PC-3 (cell line): ENCODE measurements at regions not wholly inside any gene's neighbourhood (a gene's known extent, or its start where the extent isn't known, plus 50 kb on each side); places are given as distances from the start of the nearest gene placed in this dataset.

ENCODE experiments used
- ATAC-seq: fragments of 200-7000 bp; cut with Tn5 transposase; 2 replicates; pipeline ENCODE4 v1.9.1; 2020; ENCODE audit warnings: mild to moderate bottlenecking, moderate library complexity
- BruUV-seq: library from RNA; stranded (reverse); fragments of 400-500 nt; replicated peaks from 2 replicates; lab custom pipeline; 2021; lab: Mats Ljungman, UMichigan
- CTCF ChIA-PET: fragments of 300-600 bp; sonication (Branson Sonifier 250); formaldehyde crosslinking; loops from one replicate; lab custom pipeline; 2022; ENCODE audit warnings: antibody characterized with exemption; lab: Charles Lee
- POLR2A ChIA-PET: fragments of 300-600 bp; sonication (Branson Sonifier 250); formaldehyde crosslinking; loops from one replicate; lab custom pipeline; 2022; ENCODE audit warnings: antibody characterized with exemption; ENCODE audit not compliant: unreplicated experiment; lab: Charles Lee
- DNase-seq: peaks from one replicate; pipeline ENCODE4 v3.0.0-alpha.2; 2015
- H2AFZ ChIP-seq: fragments of 300-600 bp; sonication (generic); 2 replicates; pipeline ENCODE4 v1.6.0; 2016; ENCODE audit warnings: antibody characterized with exemption, low read length
- H3F3A ChIP-seq: fragments of 300-600 bp; sonication (generic); one replicate; pipeline ENCODE4 v1.6.0; 2017; ENCODE audit warnings: antibody characterized with exemption, low read length, control low read depth, mild to moderate bottlenecking; ENCODE audit not compliant: unreplicated experiment
- H3K27ac ChIP-seq: fragments of 300-600 bp; sonication (generic); 2 replicates; pipeline ENCODE4 v1.5.1; 2016; ENCODE audit warnings: mild to moderate bottlenecking, low read length
- H3K27me3 ChIP-seq: fragments of 300-600 bp; sonication (generic); 2 replicates; pipeline ENCODE4 v1.6.1; 2016; ENCODE audit warnings: low read length, mixed read lengths
- H3K36me3 ChIP-seq: fragments of 300-600 bp; sonication (generic); 2 replicates; pipeline ENCODE4 v1.6.1; 2016; ENCODE audit warnings: low read depth, mixed run types, low read length, mixed read lengths
- H3K4me1 ChIP-seq: fragments of 300-600 bp; sonication (generic); 2 replicates; pipeline ENCODE4 v1.5.1; 2016; ENCODE audit warnings: low read length; ENCODE audit not compliant: insufficient read depth
- H3K4me2 ChIP-seq: fragments of 300-600 bp; sonication (generic); 2 replicates; pipeline ENCODE4 v1.6.0; 2016; ENCODE audit warnings: low read length
- H3K4me3 ChIP-seq: fragments of 300-600 bp; sonication (generic); 2 replicates; pipeline ENCODE4 v1.5.1; 2016; ENCODE audit warnings: mild to moderate bottlenecking, low read length, mixed read lengths
- H3K79me2 ChIP-seq: fragments of 300-600 bp; sonication (generic); 2 replicates; pipeline ENCODE4 v1.6.1; 2017; ENCODE audit warnings: low read length, mixed read lengths
- H3K9ac ChIP-seq: fragments of 300-600 bp; sonication (generic); 2 replicates; pipeline ENCODE4 v1.6.0; 2016; ENCODE audit warnings: mild to moderate bottlenecking, low read length
- H3K9me2 ChIP-seq: fragments of 300-600 bp; sonication (generic); replicated peaks from 2 replicates; pipeline ENCODE4 v1.6.1; 2016; ENCODE audit warnings: mixed run types, low read length, mixed read lengths
- H3K9me3 ChIP-seq: fragments of 300-600 bp; sonication (generic); 2 replicates; pipeline ENCODE4 v1.6.1; 2016; ENCODE audit warnings: low read length, mixed read lengths
- H4K20me1 ChIP-seq: fragments of 300-600 bp; sonication (generic); 2 replicates; pipeline ENCODE4 v1.6.1; 2016; ENCODE audit warnings: low read length, mixed read lengths
- EZH2 ChIP-seq: fragments of 300-600 bp; sonication (generic); IDR thresholded peaks from one replicate; pipeline ENCODE4 v1.6.1; 2017; ENCODE audit warnings: antibody characterized with exemption, mild to moderate bottlenecking, low read length; ENCODE audit not compliant: unreplicated experiment
- EZH2phosphoT487 ChIP-seq: fragments of 300-600 bp; sonication (generic); IDR thresholded peaks from 2 replicates; pipeline ENCODE4 v1.6.1; 2018; ENCODE audit warnings: mild to moderate bottlenecking, antibody characterized with exemption, low read length, borderline replicate concordance
- intact Hi-C: fragments of 100-400 bp; cut with micrococcal nuclease; formaldehyde crosslinking; loops from 2 replicates; pipeline ENCODE4 v1.9.0; 2023
- TF ChIP-seq, protein P1 (sequence below): fragments of 300-600 bp; sonication (generic); conservative IDR thresholded peaks from 2 replicates; pipeline ENCODE4 v1.5.1; 2017; ENCODE audit warnings: antibody characterized with exemption, low read depth, mild to moderate bottlenecking, low read length

DNA sequence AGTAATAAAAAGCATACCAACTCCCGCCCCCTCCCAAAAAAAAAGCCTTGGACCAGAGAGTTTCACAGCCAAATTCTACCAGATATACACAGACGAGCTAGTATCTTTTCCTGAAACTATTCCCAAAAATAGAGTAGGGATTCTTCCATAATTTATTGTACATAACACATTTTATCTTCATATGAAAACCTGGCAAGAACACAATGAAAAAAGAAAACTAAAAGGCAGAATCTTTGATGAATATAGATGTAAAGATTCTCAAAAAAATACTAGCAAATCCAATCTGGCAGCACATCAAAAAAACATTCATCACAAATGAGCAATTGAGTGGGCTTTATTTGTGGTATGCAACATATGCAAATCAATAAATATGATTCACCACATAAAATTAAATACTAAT, 798.8 kb downstream of the CDH18 start:
- Histone ChIP-seq H3K4me1 (no peaks in the 10 kb centered on the region), H3K4me2 (no peak overlapping the region), H3K9me2 (no peaks in the 10 kb centered on the region), H4K20me1 (no peaks in the 10 kb centered on the region), H3K9me3 (no peaks in the 10 kb centered on the region), H3K27me3 (no peaks in the 10 kb centered on the region), H3K9ac (no peak overlapping the region), H2AFZ (no peak overlapping the region), H3K27ac (no peak overlapping the region), H3K36me3 (no peaks in the 10 kb centered on the region), H3K4me3 (no peak overlapping the region), H3K79me2 (no peaks in the 10 kb centered on the region), H3F3A (no peaks in the 10 kb centered on the region)
- intact Hi-C loops = no loop called here
- ChIA-PET POLR2A (no interaction called here), CTCF (interaction anchor here (0.6 kb wide), 1 partner anchor 8 kb away, joined by 3 read pairs; no protein-coding TSS in a partner anchor)
- DNase-seq (no peak), ATAC-seq (no peak)
- TF ChIP-seq, protein P1, sequence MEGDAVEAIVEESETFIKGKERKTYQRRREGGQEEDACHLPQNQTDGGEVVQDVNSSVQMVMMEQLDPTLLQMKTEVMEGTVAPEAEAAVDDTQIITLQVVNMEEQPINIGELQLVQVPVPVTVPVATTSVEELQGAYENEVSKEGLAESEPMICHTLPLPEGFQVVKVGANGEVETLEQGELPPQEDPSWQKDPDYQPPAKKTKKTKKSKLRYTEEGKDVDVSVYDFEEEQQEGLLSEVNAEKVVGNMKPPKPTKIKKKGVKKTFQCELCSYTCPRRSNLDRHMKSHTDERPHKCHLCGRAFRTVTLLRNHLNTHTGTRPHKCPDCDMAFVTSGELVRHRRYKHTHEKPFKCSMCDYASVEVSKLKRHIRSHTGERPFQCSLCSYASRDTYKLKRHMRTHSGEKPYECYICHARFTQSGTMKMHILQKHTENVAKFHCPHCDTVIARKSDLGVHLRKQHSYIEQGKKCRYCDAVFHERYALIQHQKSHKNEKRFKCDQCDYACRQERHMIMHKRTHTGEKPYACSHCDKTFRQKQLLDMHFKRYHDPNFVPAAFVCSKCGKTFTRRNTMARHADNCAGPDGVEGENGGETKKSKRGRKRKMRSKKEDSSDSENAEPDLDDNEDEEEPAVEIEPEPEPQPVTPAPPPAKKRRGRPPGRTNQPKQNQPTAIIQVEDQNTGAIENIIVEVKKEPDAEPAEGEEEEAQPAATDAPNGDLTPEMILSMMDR = no peak
- TF ChIP-seq EZH2phosphoT487 (no peak), EZH2 (no peak)
- no TSS peak for BruUV-seq

DNA sequence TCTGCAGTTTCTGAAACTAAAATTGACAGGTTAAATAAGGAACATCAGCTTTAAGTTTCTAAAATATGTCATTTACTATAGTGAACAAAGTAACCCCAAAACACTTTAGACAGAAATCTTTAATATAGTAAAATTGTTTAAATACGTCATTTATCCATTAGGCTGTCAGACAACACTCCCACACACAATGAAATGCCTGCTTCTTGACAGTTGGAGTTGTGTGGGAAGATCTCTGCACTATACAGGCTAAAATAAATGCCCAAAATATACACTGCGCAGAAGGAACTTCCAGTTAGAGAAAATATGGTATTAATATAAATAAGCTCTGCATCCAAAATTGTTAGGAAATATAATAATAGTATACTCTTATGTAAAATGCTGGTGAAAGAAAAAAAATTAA, 794.4 kb downstream of the CDH18 start:
- H3K27me3 ChIP-seq = no peaks in the 10 kb centered on the region
- H3K4me2 ChIP-seq = no peak overlapping the region
- POLR2A ChIA-PET = no interaction called here
- H3K4me1 ChIP-seq = no peaks in the 10 kb centered on the region
- H3K79me2 ChIP-seq = no peaks in the 10 kb centered on the region
- H3K9me3 ChIP-seq = no peaks in the 10 kb centered on the region
- ATAC-seq (no peak), DNase-seq (no peak)
- H3F3A ChIP-seq = no peaks in the 10 kb centered on the region
- H3K27ac ChIP-seq = no peak overlapping the region
- CTCF ChIA-PET = no interaction called here
- H3K36me3 ChIP-seq = no peaks in the 10 kb centered on the region
- no peaks in the 10 kb centered on the region for H4K20me1 ChIP-seq
- TF ChIP-seq EZH2 = no peak
- no peak for TF ChIP-seq EZH2phosphoT487
- TF ChIP-seq, protein P1 = no peak
- no peak overlapping the region for H3K9ac ChIP-seq
- intact Hi-C loops = no loop called here
- no peak overlapping the region for H2AFZ ChIP-seq
- H3K4me3 ChIP-seq = no peak overlapping the region
- H3K9me2 ChIP-seq = no peaks in the 10 kb centered on the region
- no TSS peak for BruUV-seq

DNA sequence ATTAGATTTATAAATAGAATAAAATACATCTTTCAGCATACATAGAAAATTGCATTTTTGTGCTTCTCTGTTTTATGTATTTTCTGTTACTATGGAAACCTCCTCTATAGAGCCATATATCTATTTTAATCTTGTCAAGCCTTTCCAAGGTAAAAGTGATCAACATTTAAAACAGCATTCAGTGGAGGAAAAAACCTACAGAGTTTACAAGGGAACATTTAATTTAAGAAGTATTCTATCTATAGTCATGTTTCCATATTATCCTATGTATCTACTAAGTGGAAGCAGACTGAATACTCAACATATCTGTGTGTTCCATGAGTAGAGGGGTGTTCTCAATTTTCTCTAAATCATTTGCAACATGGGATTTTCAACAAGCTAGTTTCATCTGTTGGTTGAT, 791.4 kb downstream of the CDH18 start:
- Histone ChIP-seq H3F3A (no peaks in the 10 kb centered on the region), H3K9ac (no peak overlapping the region), H3K27ac (no peak overlapping the region), H2AFZ (no peak overlapping the region), H3K9me2 (no peaks in the 10 kb centered on the region), H4K20me1 (no peaks in the 10 kb centered on the region), H3K27me3 (no peaks in the 10 kb centered on the region), H3K4me3 (no peak overlapping the region), H3K79me2 (no peaks in the 10 kb centered on the region), H3K9me3 (no peaks in the 10 kb centered on the region), H3K4me2 (no peak overlapping the region), H3K36me3 (no peaks in the 10 kb centered on the region), H3K4me1 (no peaks in the 10 kb centered on the region)
- ChIA-PET POLR2A (no interaction called here), CTCF (no interaction called here)
- no peak for TF ChIP-seq EZH2phosphoT487
- TF ChIP-seq, protein P1 = no peak
- TF ChIP-seq EZH2 = no peak
- no peak for DNase-seq
- intact Hi-C loops = no loop called here
- BruUV-seq = no TSS peak
- ATAC-seq = no peak
